H1 (cell line): ENCODE measurements at regions not wholly inside any gene's neighbourhood (a gene's known extent, or its start where the extent isn't known, plus 50 kb on each side); places are given as distances from the start of the nearest gene placed in this dataset.

ENCODE experiments used
- CTCF ChIA-PET: fragments of 300-600 bp; sonication (Branson Sonifier 250); formaldehyde crosslinking; loops from one replicate; lab custom pipeline; 2021; ENCODE audit not compliant: partially characterized antibody; lab: Charles Lee
- POLR2A ChIA-PET: fragments of 300-600 bp; sonication (Branson Sonifier 250); formaldehyde crosslinking; loops from one replicate; lab custom pipeline; 2021; ENCODE audit warnings: inconsistent platforms; ENCODE audit not compliant: partially characterized antibody; lab: Charles Lee
- DNase-seq, 2 experiments: peaks; one replicate each; pipeline versions ENCODE4 v3.0.0 to v3.0.0-alpha.2; 2010 to 2022; ENCODE audit warnings: low spot score in 2 of 2, low read depth in 1 of 2, mixed read lengths in 1 of 2
- FAIRE-seq: peaks from 2 replicates; lab custom pipeline; 2011; peaks lifted over from hg19 to GRCh38; lab: Jason Lieb, UNC
- H2AFZ ChIP-seq: 2 replicates; pipeline ENCODE4 v1.8.1; 2012; ENCODE audit warnings: low read length, inconsistent platforms
- H2AK5ac ChIP-seq: 2 replicates; pipeline ENCODE4 v1.6.1; 2013; ENCODE audit warnings: low read depth, low read length
- H2BK120ac ChIP-seq: replicated peaks from 2 replicates; pipeline ENCODE3; 2013; ENCODE audit warnings: low read depth, low read length, inconsistent platforms
- H2BK12ac ChIP-seq: 2 replicates; pipeline ENCODE4 v1.6.1; 2013; ENCODE audit warnings: low read depth, low read length
- H2BK15ac ChIP-seq: 2 replicates; pipeline ENCODE4 v1.6.1; 2013; ENCODE audit warnings: low read length
- H2BK20ac ChIP-seq: 2 replicates; pipeline ENCODE4 v1.6.1; 2013; ENCODE audit warnings: low read length
- H2BK5ac ChIP-seq: 2 replicates; pipeline ENCODE4 v1.6.1; 2013; ENCODE audit warnings: low read depth, low read length
- H3K14ac ChIP-seq: 2 replicates; pipeline ENCODE4 v1.6.1; 2013; ENCODE audit warnings: inconsistent platforms; ENCODE audit not compliant: insufficient read length
- H3K18ac ChIP-seq: 2 replicates; pipeline ENCODE4 v1.6.1; 2013; ENCODE audit warnings: low read length; ENCODE audit errors: extremely low read depth
- H3K23ac ChIP-seq: 2 replicates; pipeline ENCODE4 v1.6.1; 2013; ENCODE audit warnings: inconsistent platforms; ENCODE audit not compliant: insufficient read length
- H3K23me2 ChIP-seq: 2 replicates; pipeline ENCODE4 v1.6.1; 2013; ENCODE audit warnings: low read depth, low read length
- H3K27ac ChIP-seq: 2 replicates; pipeline ENCODE4 v1.6.1; 2011; ENCODE audit warnings: low read depth, low read length, inconsistent platforms
- H3K27me3 ChIP-seq, 4 experiments: replicated peaks in 1 of 4; 1 replicate in 1 of 4; 2 replicates in 3 of 4; pipeline versions ENCODE4 v1.6.1 to v1.8.1; 2011 to 2013; ENCODE audit warnings: low read length in 3 of 4, mild to moderate bottlenecking in 3 of 4, inconsistent platforms in 2 of 4, mixed read lengths in 2 of 4, moderate library complexity in 1 of 4; ENCODE audit not compliant: control insufficient read depth in 3 of 4, insufficient read depth in 3 of 4; ENCODE audit errors: extremely low read depth in 1 of 4
- H3K36me3 ChIP-seq, 4 experiments: 2 replicates each; pipeline versions ENCODE4 v1.6.1 to v1.8.1; 2011 to 2013; ENCODE audit warnings: mild to moderate bottlenecking in 4 of 4, low read length in 3 of 4, moderate library complexity in 2 of 4, control low read depth in 1 of 4, inconsistent platforms in 1 of 4; ENCODE audit not compliant: insufficient read depth in 4 of 4, control insufficient read depth in 2 of 4
- H3K4ac ChIP-seq: replicated peaks from 2 replicates; pipeline ENCODE3; 2013; ENCODE audit warnings: low read length, low read depth, mixed read lengths, inconsistent platforms; ENCODE audit not compliant: insufficient read length
- H3K4me1 ChIP-seq, 4 experiments: replicated peaks in 1 of 4; 1 replicate in 1 of 4; 2 replicates in 3 of 4; pipeline versions ENCODE4 v1.6.1 to v1.8.1; 2011 to 2013; ENCODE audit warnings: low read length in 3 of 4, inconsistent platforms in 2 of 4, mixed read lengths in 1 of 4; ENCODE audit not compliant: insufficient read depth in 4 of 4, control insufficient read depth in 3 of 4
- H3K4me2 ChIP-seq, 2 experiments: 2 replicates each; pipeline versions ENCODE4 v1.6.1 to v1.8.1; 2011 to 2013; ENCODE audit warnings: low read depth in 2 of 2, low read length in 2 of 2, control low read depth in 1 of 2, inconsistent platforms in 1 of 2, mild to moderate bottlenecking in 1 of 2; ENCODE audit not compliant: insufficient read depth in 1 of 2
- H3K4me3 ChIP-seq, 4 experiments: fragments of 200-600, 300-600 bp in 1 of 4; sonication (generic), shearing (Covaris generic), sonication (Bioruptor Twin) in 1 of 4; 2 replicates each; pipeline versions ENCODE4 v1.5.1 to v1.8.1; 2011 to 2016; ENCODE audit warnings: low read length in 4 of 4, low read depth in 3 of 4, control low read depth in 2 of 4, inconsistent platforms in 2 of 4, mild to moderate bottlenecking in 2 of 4, mixed read lengths in 1 of 4, moderate library complexity in 1 of 4; ENCODE audit not compliant: insufficient read depth in 2 of 4; ENCODE audit errors: extremely low read depth in 1 of 4
- H3K56ac ChIP-seq: replicated peaks from 2 replicates; pipeline ENCODE3; 2013; ENCODE audit warnings: low read depth, mild to moderate bottlenecking, mixed read lengths, low read length, inconsistent platforms; ENCODE audit not compliant: insufficient read length
- H3K79me1 ChIP-seq: 2 replicates; pipeline ENCODE4 v1.6.1; 2013; ENCODE audit warnings: low read depth, low read length, control low read depth
- H3K79me2 ChIP-seq, 2 experiments: 2 replicates each; pipeline versions ENCODE4 v1.6.1 to v1.8.1; 2012 to 2013; ENCODE audit warnings: low read length in 2 of 2, mild to moderate bottlenecking in 2 of 2, inconsistent platforms in 1 of 2; ENCODE audit not compliant: insufficient read depth in 2 of 2, control insufficient read depth in 1 of 2
- H3K9ac ChIP-seq, 4 experiments: replicated peaks in 1 of 4; 1 replicate in 1 of 4; 2 replicates in 3 of 4; pipeline versions ENCODE4 v1.6.1 to v1.8.1; 2011 to 2013; ENCODE audit warnings: low read depth in 3 of 4, low read length in 3 of 4, control low read depth in 2 of 4, mild to moderate bottlenecking in 2 of 4, moderate library complexity in 2 of 4, inconsistent platforms in 1 of 4; ENCODE audit errors: extremely low read depth in 1 of 4
- H3K9me3 ChIP-seq, 2 experiments: 2 replicates each; pipeline versions ENCODE4 v1.6.1 to v1.8.1; 2012 to 2013; ENCODE audit warnings: mild to moderate bottlenecking in 2 of 2, moderate library complexity in 2 of 2, control low read depth in 1 of 2, inconsistent platforms in 1 of 2, low read depth in 1 of 2, low read length in 1 of 2, mixed read lengths in 1 of 2; ENCODE audit not compliant: insufficient read depth in 2 of 2
- H4K20me1 ChIP-seq, 2 experiments: replicated peaks in 1 of 2; 2 replicates each; pipeline versions ENCODE3 to v1.8.1; 2011 to 2013; ENCODE audit warnings: inconsistent platforms in 2 of 2, low read length in 2 of 2, mild to moderate bottlenecking in 1 of 2; ENCODE audit not compliant: insufficient read depth in 2 of 2, control insufficient read depth in 1 of 2
- H4K5ac ChIP-seq: 2 replicates; pipeline ENCODE4 v1.6.1; 2013; ENCODE audit warnings: low read length, low read depth, mixed read lengths, inconsistent platforms; ENCODE audit not compliant: insufficient read length
- H4K8ac ChIP-seq: 2 replicates; pipeline ENCODE4 v1.8.0; 2013; ENCODE audit warnings: mild to moderate bottlenecking, moderate library complexity, low read length, inconsistent platforms; ENCODE audit not compliant: insufficient read depth; ENCODE audit errors: extremely low read depth
- H4K91ac ChIP-seq: replicated peaks from 2 replicates; pipeline ENCODE3; 2013; ENCODE audit warnings: low read length, mixed read lengths, inconsistent platforms; ENCODE audit not compliant: insufficient read length
- ATF2 ChIP-seq: IDR thresholded peaks from 2 replicates; pipeline ENCODE4 v1.6.1; 2012; ENCODE audit warnings: low read length, inconsistent platforms
- ATF3 ChIP-seq: IDR thresholded peaks from 2 replicates; pipeline ENCODE4 v1.6.1; 2011; ENCODE audit warnings: low read depth, mild to moderate bottlenecking, low read length; ENCODE audit not compliant: insufficient read depth
- CHD2 ChIP-seq: IDR thresholded peaks from 2 replicates; pipeline ENCODE4 v1.6.1; 2012; ENCODE audit warnings: low read length, improper control_type of control experiment
- FOSL1 ChIP-seq: IDR thresholded peaks from 2 replicates; pipeline ENCODE4 v1.6.1; 2011; ENCODE audit warnings: mild to moderate bottlenecking, low read depth, low read length, moderate library complexity; ENCODE audit not compliant: insufficient read depth
- HDAC6 ChIP-seq: IDR thresholded peaks from one replicate; pipeline ENCODE4 v1.7.1; 2012; ENCODE audit warnings: low read depth, mild to moderate bottlenecking, inconsistent platforms, low read length, moderate library complexity
- POLR2A ChIP-seq, 2 experiments: IDR thresholded peaks; 1 replicate in 1 of 2; 2 replicates in 1 of 2; pipeline ENCODE4 v1.6.1; 2011; ENCODE audit warnings: low read depth in 2 of 2, low read length in 2 of 2, mild to moderate bottlenecking in 2 of 2; ENCODE audit errors: control extremely low read depth in 1 of 2
- RAD21 ChIP-seq, 2 experiments: IDR thresholded peaks in 1 of 2; conservative IDR thresholded peaks in 1 of 2; 2 replicates each; pipeline ENCODE4 v1.6.1; 2011; ENCODE audit warnings: low read depth in 2 of 2, low read length in 2 of 2, improper control_type of control experiment in 1 of 2, inconsistent platforms in 1 of 2, mild to moderate bottlenecking in 1 of 2, moderate library complexity in 1 of 2
- RBBP5 ChIP-seq: IDR thresholded peaks from 2 replicates; pipeline ENCODE4 v1.7.1; 2012; ENCODE audit warnings: low read depth, mild to moderate bottlenecking, inconsistent platforms, low read length, moderate library complexity, borderline replicate concordance
- SAP30 ChIP-seq: fragments of 300-600 bp; sonication (generic); IDR thresholded peaks from 2 replicates; pipeline ENCODE4 v1.7.1; 2012; ENCODE audit warnings: low read length, moderate library complexity, mild to moderate bottlenecking, inconsistent platforms; ENCODE audit not compliant: insufficient read depth, insufficient replicate concordance
- TEAD4 ChIP-seq: IDR thresholded peaks from 2 replicates; pipeline ENCODE4 v1.6.1; 2012; ENCODE audit warnings: low read depth, low read length, inconsistent platforms, mixed read lengths
- YY1 ChIP-seq: IDR thresholded peaks from 2 replicates; pipeline ENCODE4 v1.6.1; 2011; ENCODE audit warnings: low read depth, mild to moderate bottlenecking, low read length
- WGBS, 2 experiments: shearing (Covaris generic) in 1 of 2; methylation state at CpG; one replicate each; pipeline versions ENCODE4 v1.1.6 to v1.1.7; 2013 to 2015; ENCODE audit warnings: low lambda C conversion rate in 2 of 2, mixed read lengths in 2 of 2, inconsistent platforms in 1 of 2, low coverage in 1 of 2, missing lambda C conversion rate in 1 of 2; ENCODE audit not compliant: insufficient replicate concordance in 2 of 2, insufficient coverage in 1 of 2, insufficient read length in 1 of 2; ENCODE audit errors: extremely low coverage in 1 of 2, missing lambda C conversion rate in 1 of 2; 5-methylcytosine and 5-hydroxymethylcytosine counted together
- TF ChIP-seq, protein P1 (sequence below): IDR thresholded peaks from 2 replicates; pipeline ENCODE4 v1.6.1; 2012; ENCODE audit warnings: inconsistent platforms

- no peak overlapping the region for H2BK12ac ChIP-seq
- no peak overlapping the region for H3K4me3 ChIP-seq
- H4K5ac ChIP-seq = no peak overlapping the region
- no peaks in the 10 kb centered on the region for H3K36me3 ChIP-seq
- H3K23ac ChIP-seq = no peak overlapping the region
- CTCF ChIA-PET = no interaction called here
- H3K14ac ChIP-seq = no peak overlapping the region
- H3K27me3 ChIP-seq = no peaks in the 10 kb centered on the region
- H2AK5ac ChIP-seq = no peak overlapping the region
- H2AFZ ChIP-seq = peak overlapping the region; percentile 51; the same call in 1 of the 2 replicates
- H3K4me2 ChIP-seq = no peak overlapping the region
- no peak overlapping the region for H3K18ac ChIP-seq
- no peak overlapping the region for H2BK5ac ChIP-seq
- no peaks in the 10 kb centered on the region for H3K79me2 ChIP-seq
- no peak overlapping the region for H2BK15ac ChIP-seq
- no peaks in the 10 kb centered on the region for H3K9me3 ChIP-seq
- DNase-seq (no peak), FAIRE-seq (no peak)
- no peaks in the 10 kb centered on the region for H3K79me1 ChIP-seq
- POLR2A ChIA-PET = no interaction called here
- H2BK120ac ChIP-seq = no peak overlapping the region
- no peak overlapping the region for H3K4ac ChIP-seq
- H2BK20ac ChIP-seq = no peak overlapping the region
- no peak overlapping the region for H4K91ac ChIP-seq
- 95% methylated on average over 1 of the region's 1 CpG; no CpG with 5 or more reads in 1 of the 2 experiments for WGBS, 2 experiments
- no peak overlapping the region for H3K9ac ChIP-seq
- H3K27ac ChIP-seq = no peak overlapping the region
- no peaks in the 10 kb centered on the region for H3K23me2 ChIP-seq
- no peaks in the 10 kb centered on the region for H4K20me1 ChIP-seq
- H4K8ac ChIP-seq = no peak overlapping the region
- no peaks in the 10 kb centered on the region for H3K4me1 ChIP-seq
- no peak overlapping the region for H3K56ac ChIP-seq
- no peak for TF ChIP-seq HDAC6
- no peak for TF ChIP-seq YY1
- TF ChIP-seq RAD21 (IDR thresholded peaks at IDR 0.05 in 1 of 2, conservative IDR thresholded peaks at IDR 0.05 in 1 of 2; ENCODE audit: low read depth in 2 of 2, low read length in 2 of 2) = no peak
- no peak for TF ChIP-seq ATF3
- TF ChIP-seq ATF2 = no peak
- TF ChIP-seq RBBP5 = no peak
- TF ChIP-seq FOSL1 = no peak
- TF ChIP-seq TEAD4 = no peak
- TF ChIP-seq, protein P1, sequence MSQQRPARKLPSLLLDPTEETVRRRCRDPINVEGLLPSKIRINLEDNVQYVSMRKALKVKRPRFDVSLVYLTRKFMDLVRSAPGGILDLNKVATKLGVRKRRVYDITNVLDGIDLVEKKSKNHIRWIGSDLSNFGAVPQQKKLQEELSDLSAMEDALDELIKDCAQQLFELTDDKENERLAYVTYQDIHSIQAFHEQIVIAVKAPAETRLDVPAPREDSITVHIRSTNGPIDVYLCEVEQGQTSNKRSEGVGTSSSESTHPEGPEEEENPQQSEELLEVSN = no peak
- TF ChIP-seq SAP30 = no peak
- TF ChIP-seq POLR2A (IDR thresholded peaks at IDR 0.05; ENCODE audit: control extremely low read depth in 1 of 2, low read depth in 2 of 2, low read length in 2 of 2) = no peak
- TF ChIP-seq CHD2 = no peak
Measured at GRCh38 chr6:50180646-50181045, 130.9 kb upstream of the DEFB112 start.
